ENCODE measurements at regions not wholly inside any gene's neighbourhood (a gene's known extent, or its start where the extent isn't known, plus 50 kb on each side); places are given as distances from the start of the nearest gene placed in this dataset.

- no peak for TF ChIP-seq CTCF (IDR thresholded peaks at IDR 0.05; ENCODE audit: low read length)
- TF ChIP-seq EZH2 (IDR thresholded peaks at IDR 0.05; ENCODE audit: borderline replicate concordance, low read length), result no peak
- H3K27me3 ChIP-seq (ENCODE audit: insufficient read depth, low read length), result no peaks in the 10 kb centered on the region
- H3K9me3 ChIP-seq (ENCODE audit: low read length), result no peaks in the 10 kb centered on the region
- no peaks in the 10 kb centered on the region for H3K9me2 ChIP-seq (ENCODE audit: low read depth, low read length)
- H4K20me1 ChIP-seq (ENCODE audit: insufficient read depth, low read length), result no peaks in the 10 kb centered on the region
- no peak overlapping the region for H3K27ac ChIP-seq (ENCODE audit: low read depth, low read length, poor library complexity, severe bottlenecking)
- no peaks in the 10 kb centered on the region for H3K4me1 ChIP-seq (ENCODE audit: insufficient read depth, low read length, severe bottlenecking)
- H2AFZ ChIP-seq (ENCODE audit: low read length), result no peak overlapping the region
- no peak overlapping the region for H3K4me3 ChIP-seq (ENCODE audit: low read depth, low read length, poor library complexity, severe bottlenecking)
- no peaks in the 10 kb centered on the region for H3F3A ChIP-seq (ENCODE audit: insufficient read depth, low read length)
- no peak overlapping the region for H3K4me2 ChIP-seq (ENCODE audit: low read length)
- no peak overlapping the region for H3K9ac ChIP-seq (ENCODE audit: low read length)
- H3K36me3 ChIP-seq (ENCODE audit: insufficient read depth, low read length), result no peaks in the 10 kb centered on the region
- H3K79me2 ChIP-seq (ENCODE audit: insufficient read depth, low read length), result no peaks in the 10 kb centered on the region
Measured at GRCh38 chr9:86713970-86714369, 233.3 kb downstream of the GAS1 start.

- Histone ChIP-seq H3K27me3 (ENCODE audit: insufficient read depth, low read length) (no peaks in the 10 kb centered on the region), H3F3A (ENCODE audit: insufficient read depth, low read length) (no peaks in the 10 kb centered on the region)
Measured at GRCh38 chr9:86713470-86713869, 233.8 kb downstream of the GAS1 start.

GRCh38 chr9:86708918-86709835 lies 238.1 kb downstream of the GAS1 start:
- Histone ChIP-seq H4K20me1 (ENCODE audit: insufficient read depth, low read length) (no peaks in the 10 kb centered on the region), H3K27ac (ENCODE audit: low read depth, low read length, poor library complexity, severe bottlenecking) (no peak overlapping the region), H3K4me3 (ENCODE audit: low read depth, low read length, poor library complexity, severe bottlenecking) (no peak overlapping the region), H3K36me3 (ENCODE audit: insufficient read depth, low read length) (no peaks in the 10 kb centered on the region), H3F3A (ENCODE audit: insufficient read depth, low read length) (no peaks in the 10 kb centered on the region), H3K9me3 (ENCODE audit: low read length) (no peaks in the 10 kb centered on the region), H3K4me1 (ENCODE audit: insufficient read depth, low read length, severe bottlenecking) (no peaks in the 10 kb centered on the region), H3K27me3 (ENCODE audit: insufficient read depth, low read length) (no peaks in the 10 kb centered on the region), H2AFZ (ENCODE audit: low read length) (no peak overlapping the region), H3K4me2 (ENCODE audit: low read length) (no peak overlapping the region), H3K9ac (ENCODE audit: low read length) (no peak overlapping the region), H3K79me2 (ENCODE audit: insufficient read depth, low read length) (no peaks in the 10 kb centered on the region), H3K9me2 (ENCODE audit: low read depth, low read length) (no peaks in the 10 kb centered on the region)
- TF ChIP-seq CTCF (IDR thresholded peaks at IDR 0.05; ENCODE audit: low read length), result no peak
- no peak for TF ChIP-seq EZH2 (IDR thresholded peaks at IDR 0.05; ENCODE audit: borderline replicate concordance, low read length)

More at GRCh38 chr9:86713470-86713869, 233.8 kb downstream of the GAS1 start:
- H3K36me3 ChIP-seq (ENCODE audit: insufficient read depth, low read length), result no peaks in the 10 kb centered on the region
- no peaks in the 10 kb centered on the region for H3K4me1 ChIP-seq (ENCODE audit: insufficient read depth, low read length, severe bottlenecking)
- no peak overlapping the region for H3K4me3 ChIP-seq (ENCODE audit: low read depth, low read length, poor library complexity, severe bottlenecking)
- no peaks in the 10 kb centered on the region for H3K9me3 ChIP-seq (ENCODE audit: low read length)
- H3K9me2 ChIP-seq (ENCODE audit: low read depth, low read length), result no peaks in the 10 kb centered on the region
- H3K79me2 ChIP-seq (ENCODE audit: insufficient read depth, low read length), result no peaks in the 10 kb centered on the region
- TF ChIP-seq CTCF (IDR thresholded peaks at IDR 0.05; ENCODE audit: low read length) (no peak), EZH2 (IDR thresholded peaks at IDR 0.05; ENCODE audit: borderline replicate concordance, low read length) (no peak)
- no peak overlapping the region for H3K27ac ChIP-seq (ENCODE audit: low read depth, low read length, poor library complexity, severe bottlenecking)
- H3K4me2 ChIP-seq (ENCODE audit: low read length), result no peak overlapping the region
- no peak overlapping the region for H3K9ac ChIP-seq (ENCODE audit: low read length)
- no peak overlapping the region for H2AFZ ChIP-seq (ENCODE audit: low read length)
- no peaks in the 10 kb centered on the region for H4K20me1 ChIP-seq (ENCODE audit: insufficient read depth, low read length)

Measured in OCI-LY1 (cell line).